Skeletal muscle satellite cell (primary cell): ENCODE measurements at regions not wholly inside any gene's neighbourhood (a gene's known extent, or its start where the extent isn't known, plus 50 kb on each side); places are given as distances from the start of the nearest gene placed in this dataset.
A peak's percentile ranks its signal among the peaks of the same experiment; 100 is the strongest.

Source experiments
- H3K27me3 ChIP-seq: 2 replicates; pipeline ENCODE4 v1.7.0; 2013; ENCODE audit warnings: low read length; ENCODE audit not compliant: control insufficient read depth, insufficient read depth
- H3K36me3 ChIP-seq: 2 replicates; pipeline ENCODE4 v1.7.0; 2013; ENCODE audit warnings: mild to moderate bottlenecking, control low read depth, low read length; ENCODE audit not compliant: insufficient read depth
- H3K4me1 ChIP-seq: 2 replicates; pipeline ENCODE4 v1.7.0; 2013; ENCODE audit warnings: low read length; ENCODE audit not compliant: control insufficient read depth, insufficient read depth
- H3K4me2 ChIP-seq: 2 replicates; pipeline ENCODE4 v1.7.0; 2013; ENCODE audit warnings: mild to moderate bottlenecking, low read length
- H3K4me3 ChIP-seq: 2 replicates; pipeline ENCODE4 v1.7.0; 2013; ENCODE audit warnings: low read length
- H3K9ac ChIP-seq: 2 replicates; pipeline ENCODE4 v1.7.0; 2013; ENCODE audit warnings: mild to moderate bottlenecking, low read depth, low read length, moderate library complexity
- H3K9me3 ChIP-seq: replicated peaks from 2 replicates; pipeline ENCODE4 v1.7.0; 2013; ENCODE audit warnings: mild to moderate bottlenecking, control low read depth, low read length

DNA sequence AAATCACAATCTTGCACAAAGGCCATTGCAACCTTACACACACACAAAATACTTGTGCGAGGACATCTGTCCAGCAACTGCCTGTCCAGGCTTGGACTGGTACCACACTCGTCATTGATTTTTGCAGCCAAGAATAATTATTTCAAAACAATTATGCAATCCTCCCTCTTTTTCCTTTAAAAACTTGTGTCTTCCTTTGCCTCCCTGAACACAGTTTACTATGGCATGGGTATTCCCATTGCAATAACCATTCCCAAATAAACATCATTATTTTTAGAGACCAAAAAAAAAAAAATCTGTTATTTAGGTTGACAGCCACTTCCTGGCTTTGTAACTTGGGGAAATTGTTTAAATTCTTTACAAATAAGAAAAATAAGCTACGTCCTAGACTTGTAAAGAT, 54.0 kb downstream of the C11orf91 start:
- Histone ChIP-seq H3K9me3 (no peaks in the 10 kb centered on the region), H3K9ac (no peak overlapping the region), H3K4me3 (no peak overlapping the region), H3K4me1 (no peaks in the 10 kb centered on the region), H3K27me3 (no peaks in the 10 kb centered on the region), H3K4me2 (no peak overlapping the region), H3K36me3 (peaks cover 4% of the 10 kb centered on the region)

DNA sequence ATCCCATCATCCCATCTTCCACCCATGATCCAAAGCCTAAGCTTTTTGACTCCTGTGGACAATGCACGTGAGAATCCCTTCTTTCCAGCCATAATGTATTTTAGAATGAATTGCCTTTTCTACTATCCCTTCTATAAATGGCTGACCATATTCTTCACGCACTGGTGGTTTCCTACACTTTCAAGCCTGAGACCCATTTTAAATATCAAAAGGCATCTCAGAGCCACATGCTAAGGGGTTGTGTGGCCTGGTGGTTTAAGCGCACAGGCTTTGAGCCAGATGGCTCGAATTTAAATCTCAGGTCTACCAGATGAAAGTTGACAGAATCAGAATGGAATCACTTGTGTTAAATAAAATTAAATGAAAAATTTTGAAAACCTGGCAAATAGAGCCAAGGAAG, 54.5 kb downstream of the C11orf91 start:
- no peaks in the 10 kb centered on the region for H3K9me3 ChIP-seq
- H3K27me3 ChIP-seq: no peaks in the 10 kb centered on the region
- no peaks in the 10 kb centered on the region for H3K4me1 ChIP-seq
- H3K4me3 ChIP-seq: no peak overlapping the region
- no peak overlapping the region for H3K9ac ChIP-seq
- peaks cover 4% of the 10 kb centered on the region for H3K36me3 ChIP-seq
- H3K4me2 ChIP-seq: no peak overlapping the region

DNA sequence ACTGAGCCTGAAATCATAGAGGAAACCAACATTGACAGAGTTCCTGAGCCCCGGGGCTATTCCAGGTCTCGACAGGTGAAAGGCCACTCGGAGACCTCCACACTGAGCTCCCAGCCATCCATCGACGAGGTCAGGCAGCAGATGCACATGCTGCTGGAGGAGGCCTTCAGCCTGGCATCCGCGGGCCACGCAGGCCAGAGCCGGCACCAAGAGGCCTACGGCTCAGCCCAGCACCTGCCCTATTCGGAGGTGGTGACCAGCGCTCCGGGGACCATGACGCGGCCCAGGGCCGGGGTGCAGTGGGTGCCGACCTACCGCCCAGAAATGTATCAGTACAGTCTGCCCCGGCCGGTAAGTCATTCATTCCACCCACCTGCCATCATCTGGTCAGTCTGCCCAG, 54.9 kb downstream of the C11orf91 start:
- Histone ChIP-seq H3K4me2 (no peak overlapping the region), H3K4me3 (no peak overlapping the region), H3K9ac (no peak overlapping the region), H3K36me3 (peaks cover 4% of the 10 kb centered on the region), H3K27me3 (no peaks in the 10 kb centered on the region), H3K4me1 (no peaks in the 10 kb centered on the region), H3K9me3 (no peaks in the 10 kb centered on the region)

DNA sequence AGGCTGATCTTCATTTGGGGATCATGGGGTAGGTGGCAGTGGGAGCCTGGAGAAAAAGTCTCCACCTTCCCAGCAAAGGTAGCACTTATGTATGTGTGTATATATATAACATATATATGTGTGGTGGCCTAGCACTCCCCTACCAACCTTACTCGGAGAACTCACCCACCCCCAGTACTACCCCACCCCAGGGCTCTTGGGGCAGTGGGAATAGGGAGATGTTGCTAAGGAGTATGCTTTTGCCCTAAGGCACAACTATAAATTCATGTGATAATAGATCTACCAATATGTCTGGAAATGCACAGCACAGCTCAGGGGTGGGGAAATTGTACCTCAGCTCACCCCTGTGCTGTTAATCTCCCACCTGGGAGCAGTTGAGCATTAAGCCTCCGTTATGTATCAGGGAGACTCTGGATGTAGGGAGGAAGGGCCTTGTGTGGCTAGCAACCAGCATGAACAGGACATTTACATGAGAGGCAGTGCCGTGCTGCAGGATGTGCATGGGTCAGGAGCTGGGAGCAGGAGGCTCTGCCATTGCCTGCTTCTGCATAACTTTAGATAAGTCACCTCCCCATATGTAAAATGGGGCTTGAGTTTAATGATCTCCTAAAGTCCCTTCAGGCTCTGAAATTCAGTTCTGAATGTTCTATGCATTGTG, 57.3 kb downstream of the C11orf91 start:
- Histone ChIP-seq H3K4me2 (no peak overlapping the region), H3K9me3 (peaks cover 3% of the 10 kb centered on the region), H3K4me1 (no peaks in the 10 kb centered on the region), H3K4me3 (no peak overlapping the region), H3K27me3 (no peaks in the 10 kb centered on the region), H3K9ac (no peak overlapping the region), H3K36me3 (peaks cover 4% of the 10 kb centered on the region)

DNA sequence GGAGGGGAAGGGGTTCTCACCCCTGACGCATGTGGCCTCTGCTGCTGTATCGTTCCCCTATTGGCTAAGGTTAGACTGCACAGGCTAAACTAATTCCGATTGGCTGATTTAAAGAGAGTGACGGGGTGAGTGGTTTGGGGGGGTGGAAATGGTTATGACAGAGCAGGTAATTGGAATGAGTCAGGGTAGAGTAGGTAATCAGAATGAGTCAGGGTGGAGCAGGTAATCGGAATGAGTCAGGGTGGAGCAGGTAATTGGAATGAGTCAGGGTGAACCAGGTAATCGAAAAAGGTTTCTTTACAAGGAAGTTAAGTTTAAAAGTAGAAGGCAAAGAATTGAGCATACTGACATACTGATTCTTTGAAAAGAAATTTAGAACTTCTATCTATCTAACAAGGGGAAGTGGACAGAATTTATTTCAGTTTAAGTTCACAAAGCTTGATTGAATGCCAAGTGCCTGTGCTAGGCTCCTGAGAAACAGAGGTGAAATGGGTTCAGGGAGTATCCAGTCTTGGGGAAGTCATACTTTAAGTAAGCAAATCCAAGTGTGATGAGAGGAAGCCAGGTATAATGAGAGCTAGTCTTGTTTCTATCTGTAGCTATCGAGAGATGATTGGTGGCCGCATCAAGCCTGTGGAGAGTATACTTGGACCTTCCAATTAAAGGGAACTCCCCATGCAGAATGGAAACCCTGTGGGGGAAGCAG, 58.0 kb downstream of the C11orf91 start:
- Histone ChIP-seq H3K9ac (no peak overlapping the region), H3K4me1 (no peaks in the 10 kb centered on the region), H3K4me3 (no peak overlapping the region), H3K27me3 (no peaks in the 10 kb centered on the region), H3K36me3 (peaks cover 4% of the 10 kb centered on the region), H3K4me2 (no peak overlapping the region), H3K9me3 (peaks cover 3% of the 10 kb centered on the region)

DNA sequence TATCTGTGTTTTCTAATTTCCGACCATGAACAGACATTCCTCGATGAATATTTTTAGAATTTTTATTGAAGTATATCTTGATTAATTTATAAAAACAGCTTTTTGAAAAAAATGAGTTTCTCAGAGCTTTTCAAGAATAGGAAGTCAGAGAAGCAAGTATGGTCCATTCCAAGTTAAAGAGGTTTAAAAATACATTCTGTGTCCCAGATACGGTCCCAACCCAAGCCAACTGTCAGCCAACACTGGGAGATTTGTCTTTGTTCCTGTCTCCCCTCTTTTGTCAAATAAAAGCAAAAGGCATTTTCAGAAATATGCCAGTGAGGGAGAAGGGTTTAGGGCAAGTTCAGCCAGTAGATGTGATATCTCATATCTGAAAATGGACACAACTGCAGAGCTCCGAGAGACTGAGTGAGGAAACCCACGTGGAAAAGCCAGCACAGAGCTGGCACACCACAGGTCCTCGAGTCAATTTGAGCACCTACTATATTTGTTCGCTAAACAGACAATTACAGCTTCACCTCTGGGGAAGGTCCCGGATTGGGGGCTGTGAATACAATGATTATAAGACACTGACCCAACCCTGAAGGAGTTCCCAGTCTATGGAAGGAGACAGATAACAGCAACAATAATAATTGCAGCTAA, 59.8 kb downstream of the C11orf91 start:
- no peak overlapping the region for H3K4me2 ChIP-seq
- peaks cover 3% of the 10 kb centered on the region for H3K9me3 ChIP-seq
- no peak overlapping the region for H3K4me3 ChIP-seq
- peaks cover under 1% of the 10 kb centered on the region for H3K36me3 ChIP-seq
- peaks cover 2% of the 10 kb centered on the region for H3K4me1 ChIP-seq
- no peaks in the 10 kb centered on the region for H3K27me3 ChIP-seq
- H3K9ac ChIP-seq: no peak overlapping the region

DNA sequence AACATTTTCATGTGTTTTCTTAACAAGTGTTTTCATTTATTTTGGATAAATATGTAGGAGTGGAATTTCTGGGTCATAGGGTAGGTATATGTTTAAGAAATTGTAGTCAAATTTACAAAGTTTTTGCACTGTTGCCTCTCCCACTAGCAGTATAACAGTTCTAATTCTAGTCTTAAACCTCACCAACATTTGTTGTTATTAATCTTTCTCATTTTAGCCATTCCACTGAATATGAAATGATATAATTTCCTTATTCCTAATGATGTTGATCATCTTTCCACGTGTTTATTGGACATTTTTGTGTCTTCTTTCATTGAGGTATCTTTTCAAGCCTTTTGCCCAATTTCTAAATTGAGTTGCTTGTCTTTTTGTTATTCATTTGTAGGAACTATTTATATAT, 62.0 kb downstream of the C11orf91 start:
- peaks cover 3% of the 10 kb centered on the region for H3K9me3 ChIP-seq
- H3K4me2 ChIP-seq: no peak overlapping the region
- no peak overlapping the region for H3K4me3 ChIP-seq
- H3K4me1 ChIP-seq: peaks cover 24% of the 10 kb centered on the region
- H3K9ac ChIP-seq: no peak overlapping the region
- no peaks in the 10 kb centered on the region for H3K27me3 ChIP-seq
- H3K36me3 ChIP-seq: no peaks in the 10 kb centered on the region

DNA sequence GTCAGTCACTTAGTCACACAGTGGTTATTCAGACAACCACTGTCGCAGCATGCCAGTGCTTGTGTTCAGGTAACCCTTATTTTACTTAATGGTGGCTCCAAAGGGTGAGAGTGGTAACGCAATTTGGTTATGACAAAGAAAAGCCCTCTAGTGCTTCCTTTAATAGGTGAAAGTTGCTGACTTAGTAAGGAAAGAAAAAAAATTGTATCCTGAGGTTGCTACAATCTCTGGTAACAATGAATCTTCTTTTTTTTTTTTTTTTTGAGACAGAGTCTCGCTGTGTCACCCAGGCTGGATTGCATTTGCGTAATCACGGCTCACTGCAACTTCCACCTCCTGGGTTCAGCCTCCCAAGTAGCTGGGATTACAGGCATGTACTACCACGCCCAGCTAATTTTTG, 64.5 kb downstream of the C11orf91 start:
- no peak overlapping the region for H3K4me2 ChIP-seq
- H3K36me3 ChIP-seq: no peaks in the 10 kb centered on the region
- H3K9ac ChIP-seq: no peak overlapping the region

DNA sequence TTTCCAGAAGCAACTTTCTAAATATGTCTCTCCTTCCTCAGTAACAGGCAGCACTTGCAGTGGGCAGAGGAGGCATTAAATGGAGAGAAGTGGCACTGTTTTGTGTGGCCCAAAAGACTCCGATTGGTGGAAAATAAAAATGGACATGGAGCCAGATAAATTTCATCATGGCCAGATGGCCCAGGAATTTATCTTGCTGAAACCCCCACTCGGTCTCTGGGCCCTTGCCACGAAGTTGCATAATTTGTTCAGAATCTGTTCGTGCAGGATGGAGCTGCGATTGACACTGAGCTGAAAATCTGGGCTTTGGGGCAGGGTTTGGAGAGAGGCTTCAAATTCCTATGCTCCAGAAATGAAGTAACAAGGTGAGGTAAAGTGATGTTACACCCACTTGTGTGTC, 65.5 kb downstream of the C11orf91 start:
- Histone ChIP-seq H3K9ac (no peak overlapping the region), H3K4me3 (no peak overlapping the region)

More for the DNA sequence above, 64.5 kb downstream of the C11orf91 start:
- Histone ChIP-seq H3K9me3 (peaks cover 3% of the 10 kb centered on the region), H3K27me3 (no peaks in the 10 kb centered on the region), H3K4me3 (no peak overlapping the region), H3K4me1 (peaks cover 41% of the 10 kb centered on the region)

DNA sequence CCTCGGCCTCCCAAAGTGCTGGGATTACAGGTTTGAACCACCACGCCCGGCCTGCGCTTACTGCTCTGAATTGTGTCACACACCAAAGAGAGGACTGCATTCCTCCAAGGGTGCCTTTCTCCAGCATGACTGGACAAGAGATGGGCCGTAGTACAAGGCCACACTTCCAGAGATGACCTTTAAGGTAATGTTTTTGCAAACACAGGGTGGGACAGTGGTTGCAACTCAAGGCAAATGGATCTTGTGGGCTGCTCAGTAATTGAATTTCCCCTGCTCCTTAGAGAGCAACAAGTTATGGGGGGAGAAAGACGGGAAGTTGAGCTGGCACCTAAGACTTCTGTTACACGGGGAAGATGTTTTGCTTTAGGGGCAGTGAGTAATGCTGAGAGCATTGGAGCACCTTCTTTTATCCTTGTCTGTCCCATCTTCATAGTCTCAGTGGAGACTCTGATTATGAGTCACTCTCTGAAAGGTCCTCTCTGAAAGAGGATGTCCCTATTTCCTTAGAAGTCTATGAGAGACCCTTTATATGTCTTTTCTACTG, 66.3 kb downstream of the C11orf91 start:
- H3K9ac ChIP-seq: no peak overlapping the region

More for the DNA sequence above, 65.5 kb downstream of the C11orf91 start:
- Histone ChIP-seq H3K9me3 (peaks cover 3% of the 10 kb centered on the region), H3K36me3 (no peaks in the 10 kb centered on the region), H3K4me2 (peak overlapping the region; percentile 58), H3K27me3 (no peaks in the 10 kb centered on the region), H3K4me1 (peaks cover 47% of the 10 kb centered on the region)

DNA sequence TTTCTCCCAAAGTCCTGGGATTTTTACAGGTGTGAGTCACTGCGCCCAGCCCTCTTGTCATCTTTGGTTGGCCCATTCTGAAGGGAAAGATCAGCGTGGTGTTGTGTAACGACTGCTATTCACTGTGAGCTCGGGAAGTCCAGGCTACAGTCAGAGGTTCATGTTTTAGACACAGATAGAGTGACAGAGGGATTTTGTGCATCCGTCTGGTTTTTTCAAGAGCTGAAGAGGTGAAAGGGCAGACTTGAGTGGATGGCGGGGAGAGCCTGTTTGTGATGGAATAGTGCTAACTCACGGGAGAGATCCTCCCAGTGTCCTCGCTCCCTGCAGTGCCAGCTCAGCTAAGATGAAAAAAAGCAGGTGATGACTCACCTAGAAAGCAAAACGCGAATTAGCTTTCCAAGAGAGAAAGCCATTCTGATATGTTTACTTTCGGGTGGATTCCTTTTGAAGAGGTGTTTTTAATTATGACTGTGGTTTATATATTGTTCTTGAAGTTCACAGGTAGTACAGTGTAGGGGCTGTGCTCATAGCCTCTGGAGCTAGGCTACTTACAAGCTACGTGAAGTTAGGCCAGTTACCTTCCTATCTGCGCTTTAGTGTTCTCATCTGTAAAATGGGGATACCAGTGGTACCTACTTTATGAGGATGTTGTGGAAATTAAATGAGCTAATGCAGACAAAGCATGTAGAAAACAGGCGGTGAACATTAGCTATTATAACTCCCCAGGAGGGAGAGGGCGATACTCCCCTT, 67.2 kb downstream of the C11orf91 start:
- no peak overlapping the region for H3K9ac ChIP-seq
- H3K4me1 ChIP-seq: peaks cover 47% of the 10 kb centered on the region
- no peaks in the 10 kb centered on the region for H3K27me3 ChIP-seq
- H3K9me3 ChIP-seq: no peaks in the 10 kb centered on the region
- peak overlapping the region; percentile 2 for H3K4me2 ChIP-seq
- H3K4me3 ChIP-seq: no peak overlapping the region
- no peaks in the 10 kb centered on the region for H3K36me3 ChIP-seq

More for the DNA sequence above, 66.3 kb downstream of the C11orf91 start:
- Histone ChIP-seq H3K9me3 (peaks cover 3% of the 10 kb centered on the region), H3K4me3 (peak overlapping the region; percentile 11), H3K4me1 (peaks cover 47% of the 10 kb centered on the region), H3K4me2 (peak overlapping the region; percentile 58), H3K27me3 (no peaks in the 10 kb centered on the region), H3K36me3 (no peaks in the 10 kb centered on the region)
